ENCODE measurements at regions not wholly inside any gene's neighbourhood (a gene's known extent, or its start where the extent isn't known, plus 50 kb on each side); places are given as distances from the start of the nearest gene placed in this dataset.

DNA sequence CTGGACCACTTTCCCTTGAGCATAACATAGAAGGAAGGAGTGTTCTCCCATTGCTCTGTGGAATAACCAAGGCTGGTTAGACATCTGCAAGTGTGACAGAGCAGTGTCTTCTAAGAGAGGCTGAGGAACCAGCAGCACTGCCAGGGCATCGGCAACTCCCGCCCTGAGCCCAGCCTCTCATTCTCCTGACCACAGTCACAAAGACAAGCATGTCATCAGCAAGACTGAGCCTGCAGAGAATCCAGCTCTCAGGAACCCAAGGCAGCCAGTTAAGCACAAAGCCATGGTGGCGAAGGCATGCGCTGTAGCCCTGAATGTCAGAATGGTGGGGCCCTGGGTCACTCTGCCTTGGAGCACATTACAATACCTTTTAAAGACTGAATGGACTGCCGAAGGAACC is 253.9 kb downstream of the AGTPBP1 start:
- no peak for DNase-seq (ENCODE audit: low spot score)
- H2AK5ac ChIP-seq (ENCODE audit: low read depth, low read length): no peak overlapping the region
- no peak overlapping the region for H3K23ac ChIP-seq (ENCODE audit: low read depth, low read length, poor library complexity)
- WGBS, 2 donors (ENCODE audit: extremely low coverage in 2 of 2, insufficient read length in 2 of 2, insufficient replicate concordance in 1 of 2): no CpG with 5 or more reads among the region's 5 CpGs
- no peak overlapping the region for H3K27ac ChIP-seq (replicated peaks; ENCODE audit: low read length)
- H3K4me3 ChIP-seq (ENCODE audit: low read length in 2 of 2): no peak overlapping the region
- H2BK5ac ChIP-seq (ENCODE audit: low read length): no peak overlapping the region
- H3K79me1 ChIP-seq (ENCODE audit: low read depth, low read length): no peaks in the 10 kb centered on the region
- no peaks in the 10 kb centered on the region for H3K9me3 ChIP-seq (replicated peaks in 1 of 2; ENCODE audit: control insufficient read depth in 2 of 2, insufficient read depth in 1 of 2, low read depth in 1 of 2, low read length in 2 of 2)
- H3K9ac ChIP-seq (ENCODE audit: low read depth, low read length, poor library complexity): no peak overlapping the region
- no peak overlapping the region for H2BK120ac ChIP-seq (ENCODE audit: low read depth, low read length)
- H2AFZ ChIP-seq (ENCODE audit: low read length): peak overlapping the region; percentile 27
- H3K4me1 ChIP-seq (ENCODE audit: control insufficient read depth in 2 of 2, insufficient read depth in 1 of 2, low read depth in 1 of 2, low read length in 2 of 2): peaks cover 0 to 3% of the 10 kb centered on the region in 2 donors
- no peaks in the 10 kb centered on the region for H3K27me3 ChIP-seq (ENCODE audit: control insufficient read depth in 3 of 3, insufficient read depth in 3 of 3, low read depth in 1 of 3, low read length in 3 of 3)
- no peak overlapping the region for H4K8ac ChIP-seq (ENCODE audit: low read depth, low read length)
- H2BK15ac ChIP-seq (ENCODE audit: low read length): no peak overlapping the region
- H3K18ac ChIP-seq (ENCODE audit: low read length): no peak overlapping the region
- no peaks in the 10 kb centered on the region for H3K36me3 ChIP-seq (replicated peaks in 1 of 2; ENCODE audit: control insufficient read depth in 2 of 2, insufficient read depth in 2 of 2, low read length in 2 of 2)
- no peak overlapping the region for H3K4ac ChIP-seq (ENCODE audit: low read length)
- no peak overlapping the region for H3K14ac ChIP-seq (ENCODE audit: low read length)
- no peak overlapping the region for H2BK12ac ChIP-seq (ENCODE audit: low read length)
- no peak overlapping the region for H3K4me2 ChIP-seq (ENCODE audit: insufficient read depth, low read length, poor library complexity, severe bottlenecking)
- H4K91ac ChIP-seq (ENCODE audit: low read depth, low read length, poor library complexity): no peak overlapping the region

- no peaks in the 10 kb centered on the region for H3K27me3 ChIP-seq (ENCODE audit: control insufficient read depth in 3 of 3, insufficient read depth in 3 of 3, low read depth in 1 of 3, low read length in 3 of 3)
These were observed 257.5 kb downstream of the AGTPBP1 start for GRCh38 chr9:85484235-85484634.

GRCh38 chr9:85483208-85483607 is 258.5 kb downstream of the AGTPBP1 start:
- H4K8ac ChIP-seq (ENCODE audit: low read depth, low read length): no peak overlapping the region
- no peak for DNase-seq (ENCODE audit: low spot score)
- H3K9ac ChIP-seq (ENCODE audit: low read depth, low read length, poor library complexity): no peak overlapping the region
- no peaks in the 10 kb centered on the region for H3K79me1 ChIP-seq (ENCODE audit: low read depth, low read length)
- no CpG with 5 or more reads among the region's 4 CpGs for WGBS, 2 donors (ENCODE audit: extremely low coverage in 2 of 2, insufficient read length in 2 of 2, insufficient replicate concordance in 1 of 2)
- H3K4ac ChIP-seq (ENCODE audit: low read length): no peak overlapping the region
- no peak overlapping the region for H2AFZ ChIP-seq (ENCODE audit: low read length)
- no peak overlapping the region for H3K4me2 ChIP-seq (ENCODE audit: insufficient read depth, low read length, poor library complexity, severe bottlenecking)
- no peaks in the 10 kb centered on the region for H3K27me3 ChIP-seq (ENCODE audit: control insufficient read depth in 3 of 3, insufficient read depth in 3 of 3, low read depth in 1 of 3, low read length in 3 of 3)
- no peak overlapping the region for H2BK120ac ChIP-seq (ENCODE audit: low read depth, low read length)
- H3K9me3 ChIP-seq (replicated peaks in 1 of 2; ENCODE audit: control insufficient read depth in 2 of 2, insufficient read depth in 1 of 2, low read depth in 1 of 2, low read length in 2 of 2): no peaks in the 10 kb centered on the region
- H3K14ac ChIP-seq (ENCODE audit: low read length): no peak overlapping the region
- H3K23ac ChIP-seq (ENCODE audit: low read depth, low read length, poor library complexity): no peak overlapping the region
- H3K4me3 ChIP-seq (ENCODE audit: low read length in 2 of 2): no peak overlapping the region
- H3K36me3 ChIP-seq (replicated peaks in 1 of 2; ENCODE audit: control insufficient read depth in 2 of 2, insufficient read depth in 2 of 2, low read length in 2 of 2): no peaks in the 10 kb centered on the region
- no peak overlapping the region for H3K18ac ChIP-seq (ENCODE audit: low read length)
- no peak overlapping the region for H2BK12ac ChIP-seq (ENCODE audit: low read length)
- no peak overlapping the region for H2BK5ac ChIP-seq (ENCODE audit: low read length)
- H3K4me1 ChIP-seq (ENCODE audit: control insufficient read depth in 2 of 2, insufficient read depth in 1 of 2, low read depth in 1 of 2, low read length in 2 of 2): peaks cover 0 to 3% of the 10 kb centered on the region in 2 donors
- H4K91ac ChIP-seq (ENCODE audit: low read depth, low read length, poor library complexity): no peak overlapping the region
- no peak overlapping the region for H2AK5ac ChIP-seq (ENCODE audit: low read depth, low read length)
- H3K27ac ChIP-seq (replicated peaks; ENCODE audit: low read length): no peak overlapping the region
- no peak overlapping the region for H2BK15ac ChIP-seq (ENCODE audit: low read length)

More at GRCh38 chr9:85484235-85484634, 257.5 kb downstream of the AGTPBP1 start:
- no peaks in the 10 kb centered on the region for H3K79me1 ChIP-seq (ENCODE audit: low read depth, low read length)
- peaks cover 0 to 3% of the 10 kb centered on the region in 2 donors for H3K4me1 ChIP-seq (ENCODE audit: control insufficient read depth in 2 of 2, insufficient read depth in 1 of 2, low read depth in 1 of 2, low read length in 2 of 2)
- H2AFZ ChIP-seq (ENCODE audit: low read length): no peak overlapping the region
- no peaks in the 10 kb centered on the region for H3K36me3 ChIP-seq (replicated peaks in 1 of 2; ENCODE audit: control insufficient read depth in 2 of 2, insufficient read depth in 2 of 2, low read length in 2 of 2)
- H3K27ac ChIP-seq (replicated peaks; ENCODE audit: low read length): no peak overlapping the region
- DNase-seq (ENCODE audit: low spot score): no peak
- no peak overlapping the region for H3K23ac ChIP-seq (ENCODE audit: low read depth, low read length, poor library complexity)
- H3K4me2 ChIP-seq (ENCODE audit: insufficient read depth, low read length, poor library complexity, severe bottlenecking): no peak overlapping the region
- H3K14ac ChIP-seq (ENCODE audit: low read length): no peak overlapping the region
- no peak overlapping the region for H2AK5ac ChIP-seq (ENCODE audit: low read depth, low read length)
- no peak overlapping the region for H2BK15ac ChIP-seq (ENCODE audit: low read length)
- H3K9ac ChIP-seq (ENCODE audit: low read depth, low read length, poor library complexity): no peak overlapping the region
- no peaks in the 10 kb centered on the region for H3K9me3 ChIP-seq (replicated peaks in 1 of 2; ENCODE audit: control insufficient read depth in 2 of 2, insufficient read depth in 1 of 2, low read depth in 1 of 2, low read length in 2 of 2)
- H4K8ac ChIP-seq (ENCODE audit: low read depth, low read length): no peak overlapping the region
- H2BK12ac ChIP-seq (ENCODE audit: low read length): no peak overlapping the region
- no peak overlapping the region for H3K18ac ChIP-seq (ENCODE audit: low read length)
- no peak overlapping the region for H2BK5ac ChIP-seq (ENCODE audit: low read length)
- H3K4ac ChIP-seq (ENCODE audit: low read length): no peak overlapping the region
- H3K4me3 ChIP-seq (ENCODE audit: low read length in 2 of 2): no peak overlapping the region
- H4K91ac ChIP-seq (ENCODE audit: low read depth, low read length, poor library complexity): no peak overlapping the region
- no CpG with 5 or more reads among the region's 2 CpGs for WGBS, 2 donors (ENCODE audit: extremely low coverage in 2 of 2, insufficient read length in 2 of 2, insufficient replicate concordance in 1 of 2)
- no peak overlapping the region for H2BK120ac ChIP-seq (ENCODE audit: low read depth, low read length)

- Histone ChIP-seq H2AFZ (ENCODE audit: low read length) (no peak overlapping the region), H3K18ac (ENCODE audit: low read length) (no peak overlapping the region), H3K27ac (replicated peaks; ENCODE audit: low read length) (no peak overlapping the region), H3K4ac (ENCODE audit: low read length) (no peak overlapping the region), H3K27me3 (ENCODE audit: control insufficient read depth in 3 of 3, insufficient read depth in 3 of 3, low read depth in 1 of 3, low read length in 3 of 3) (no peaks in the 10 kb centered on the region), H2AK5ac (ENCODE audit: low read depth, low read length) (no peak overlapping the region), H3K9ac (ENCODE audit: low read depth, low read length, poor library complexity) (no peak overlapping the region), H3K4me2 (ENCODE audit: insufficient read depth, low read length, poor library complexity, severe bottlenecking) (no peak overlapping the region), H3K23ac (ENCODE audit: low read depth, low read length, poor library complexity) (no peak overlapping the region), H3K79me1 (ENCODE audit: low read depth, low read length) (no peaks in the 10 kb centered on the region), H3K4me1 (ENCODE audit: control insufficient read depth in 2 of 2, insufficient read depth in 1 of 2, low read depth in 1 of 2, low read length in 2 of 2) (no peaks in the 10 kb centered on the region), H4K91ac (ENCODE audit: low read depth, low read length, poor library complexity) (no peak overlapping the region), H2BK120ac (ENCODE audit: low read depth, low read length) (no peak overlapping the region), H2BK12ac (ENCODE audit: low read length) (no peak overlapping the region), H2BK15ac (ENCODE audit: low read length) (no peak overlapping the region), H3K14ac (ENCODE audit: low read length) (no peak overlapping the region), H4K8ac (ENCODE audit: low read depth, low read length) (no peak overlapping the region), H3K9me3 (replicated peaks in 1 of 2; ENCODE audit: control insufficient read depth in 2 of 2, insufficient read depth in 1 of 2, low read depth in 1 of 2, low read length in 2 of 2) (peaks cover 0 to 2% of the 10 kb centered on the region in 2 donors), H3K4me3 (ENCODE audit: low read length in 2 of 2) (no peak overlapping the region), H2BK5ac (ENCODE audit: low read length) (no peak overlapping the region), H3K36me3 (replicated peaks in 1 of 2; ENCODE audit: control insufficient read depth in 2 of 2, insufficient read depth in 2 of 2, low read length in 2 of 2) (no peaks in the 10 kb centered on the region)
- WGBS, 2 donors (ENCODE audit: extremely low coverage in 2 of 2, insufficient read length in 2 of 2, insufficient replicate concordance in 1 of 2): no CpG with 5 or more reads among the region's 1 CpG
- DNase-seq (ENCODE audit: low spot score): no peak
These were observed 262.4 kb downstream of the AGTPBP1 start for GRCh38 chr9:85479305-85479704.

Data from neuronal stem cell (in vitro differentiated cells).